Liver (tissue), 8 donors: ENCODE measurements at regions not wholly inside any gene's neighbourhood (a gene's known extent, or its start where the extent isn't known, plus 50 kb on each side); places are given as distances from the start of the nearest gene placed in this dataset.

Source experiments
- DNase-seq: peaks from one replicate; pipeline ENCODE4 v3.0.0-alpha.2; 2017; ENCODE audit warnings: low spot score
- H3K27ac ChIP-seq, 2 donors: one replicate each; pipeline ENCODE4 v1.7.0; 2013; ENCODE audit warnings: inconsistent platforms in 2 of 2, low read length in 2 of 2, control low read depth in 1 of 2, low read depth in 1 of 2, mild to moderate bottlenecking in 1 of 2
- H3K27me3 ChIP-seq, 4 donors: one replicate each; pipeline versions ENCODE4 v1.6.1 to v1.7.0; 2013; ENCODE audit warnings: low read length in 3 of 4, inconsistent platforms in 1 of 4, mild to moderate bottlenecking in 1 of 4, moderate library complexity in 1 of 4; ENCODE audit not compliant: control insufficient read depth in 4 of 4, insufficient read depth in 4 of 4
- H3K36me3 ChIP-seq, 4 donors: one replicate each; pipeline versions ENCODE4 v1.6.1 to v1.7.0; 2013; ENCODE audit warnings: low read length in 3 of 4, mild to moderate bottlenecking in 3 of 4, low read depth in 1 of 4, moderate library complexity in 1 of 4; ENCODE audit not compliant: control insufficient read depth in 4 of 4, insufficient read depth in 3 of 4
- H3K4me1 ChIP-seq, 4 donors: one replicate each; pipeline versions ENCODE4 v1.6.1 to v1.7.0; 2013; ENCODE audit warnings: low read length in 3 of 4, mild to moderate bottlenecking in 3 of 4, moderate library complexity in 1 of 4; ENCODE audit not compliant: control insufficient read depth in 4 of 4, insufficient read depth in 4 of 4
- H3K4me3 ChIP-seq, 3 donors: one replicate each; pipeline versions ENCODE4 v1.6.1 to v1.7.0; 2013; ENCODE audit warnings: low read length in 3 of 3, control low read depth in 1 of 3, low read depth in 1 of 3, mild to moderate bottlenecking in 1 of 3
- H3K9ac ChIP-seq, 2 donors: one replicate each; pipeline ENCODE4 v1.7.0; 2013; ENCODE audit warnings: low read length in 2 of 2, mild to moderate bottlenecking in 2 of 2, moderate library complexity in 2 of 2, control low read depth in 1 of 2, low read depth in 1 of 2
- H3K9me3 ChIP-seq, 4 donors: one replicate each; pipeline versions ENCODE4 v1.6.1 to v1.7.0; 2013; ENCODE audit warnings: low read length in 3 of 4; ENCODE audit not compliant: control insufficient read depth in 4 of 4
- EGR1 ChIP-seq, 2 donors: IDR thresholded peaks; 2 replicates each; pipeline ENCODE4 v1.6.1; 2016 to 2018; ENCODE audit warnings: antibody characterized with exemption in 2 of 2, low read depth in 2 of 2
- FOXA1 ChIP-seq: IDR thresholded peaks from 2 replicates; pipeline ENCODE4 v1.6.1; 2016; ENCODE audit warnings: antibody characterized with exemption
- GABPA ChIP-seq, 2 donors: IDR thresholded peaks in 1 of 2; conservative IDR thresholded peaks in 1 of 2; 2 replicates each; pipeline ENCODE4 v1.6.1; 2016; ENCODE audit warnings: antibody characterized with exemption in 2 of 2, mild to moderate bottlenecking in 1 of 2, moderate library complexity in 1 of 2
- HNF4G ChIP-seq: IDR thresholded peaks from 2 replicates; pipeline ENCODE4 v1.6.1; 2016; ENCODE audit warnings: antibody characterized with exemption
- JUND ChIP-seq, 2 donors: IDR thresholded peaks; 2 replicates each; pipeline ENCODE4 v1.6.1; 2016; ENCODE audit warnings: antibody characterized with exemption in 2 of 2
- NR2F2 ChIP-seq: IDR thresholded peaks from 2 replicates; pipeline ENCODE4 v1.6.1; 2016; ENCODE audit warnings: antibody characterized with exemption
- RXRA ChIP-seq, 2 donors: IDR thresholded peaks; 2 replicates each; pipeline ENCODE4 v1.6.1; 2017 to 2018; ENCODE audit warnings: antibody characterized with exemption in 2 of 2, mild to moderate bottlenecking in 1 of 2
- YY1 ChIP-seq: IDR thresholded peaks from 2 replicates; pipeline ENCODE4 v1.6.1; 2016; ENCODE audit warnings: antibody characterized with exemption, mild to moderate bottlenecking
- WGBS: extraction: QIAGEN DNeasy Blood & Tissue Kit; methylation state at CpG from one replicate; pipeline ENCODE4 v1.1.7; 2013; 5-methylcytosine and 5-hydroxymethylcytosine counted together
- TF ChIP-seq, protein P1 (sequence below): IDR thresholded peaks from 2 replicates; pipeline ENCODE4 v1.6.1; 2016; ENCODE audit warnings: antibody characterized with exemption
- TF ChIP-seq, protein P2 (sequence below): IDR thresholded peaks from 2 replicates; pipeline ENCODE4 v1.6.1; 2016; ENCODE audit warnings: antibody characterized with exemption, mild to moderate bottlenecking
- TF ChIP-seq, protein P3 (sequence below): IDR thresholded peaks from 2 replicates; pipeline ENCODE4 v1.6.1; 2016; ENCODE audit warnings: antibody characterized with exemption
- TF ChIP-seq, protein P4 (sequence below): fragments of 150-350 bp; IDR thresholded peaks from 2 replicates; pipeline ENCODE4 v1.5.1; 2017; ENCODE audit warnings: improper control_type of control experiment, low read depth, low read length; ENCODE audit not compliant: missing input control
- donor health status: healthy.
- donor health status: healthy.
- donor health status: healthy.
- donor health status: healthy.
- donor health status: healthy.

DNA sequence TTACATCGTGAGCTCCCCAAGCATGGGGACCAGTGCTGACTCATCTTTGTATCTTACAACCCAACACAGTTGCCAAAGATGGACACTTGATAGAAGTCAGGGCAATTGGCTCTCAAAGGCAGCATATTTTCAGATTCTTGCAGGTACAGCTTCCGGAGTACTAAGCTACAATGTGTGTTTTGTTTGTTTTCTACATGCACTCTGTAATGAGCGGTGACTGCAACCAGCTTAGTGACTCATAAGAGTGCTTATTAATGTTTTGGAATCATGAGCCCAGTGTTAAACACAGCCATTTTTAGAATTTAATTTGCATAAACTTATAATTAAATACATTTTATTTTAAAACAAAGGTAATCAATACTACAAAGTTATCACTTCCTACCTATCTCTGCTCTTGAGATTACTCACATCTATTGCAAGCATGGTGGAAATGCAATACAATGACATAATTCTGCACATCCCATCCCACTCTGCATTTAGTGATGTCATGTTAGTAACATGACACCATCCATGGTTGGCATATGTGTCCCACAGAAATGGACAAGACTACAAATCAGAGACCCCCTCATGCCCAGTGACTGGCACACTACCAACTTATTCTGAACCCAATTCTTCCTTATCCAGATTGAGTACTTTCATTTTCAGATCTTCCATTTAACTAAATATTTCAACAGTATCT lies 399.8 kb upstream of the ST6GAL2 start (continued):
- no peak for TF ChIP-seq JUND (IDR thresholded peaks at IDR 0.05)

DNA sequence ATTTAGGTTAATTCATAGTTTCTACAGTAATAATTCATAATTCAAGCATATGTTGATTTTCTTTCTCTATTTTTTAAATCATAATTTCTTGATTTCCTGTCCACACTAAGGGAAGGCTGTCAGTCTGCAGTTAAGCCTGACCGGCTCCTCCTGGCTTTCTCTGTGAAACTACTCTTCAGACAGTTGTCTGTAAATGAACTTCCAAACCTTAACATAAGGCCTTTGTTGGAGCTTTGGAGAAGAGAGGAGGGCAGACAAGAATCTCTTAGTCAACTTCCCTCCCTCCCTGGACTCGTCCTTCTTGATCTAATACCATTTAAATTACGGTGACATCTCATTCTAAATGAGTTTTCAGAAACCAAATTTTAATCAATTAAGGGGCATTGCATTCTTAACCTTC lies 404.1 kb upstream of the ST6GAL2 start:
- Histone ChIP-seq H3K4me3 (no peak overlapping the region), H3K27ac (no peak overlapping the region), H3K9me3 (no peaks in the 10 kb centered on the region), H3K27me3 (no peaks in the 10 kb centered on the region), H3K36me3 (no peaks in the 10 kb centered on the region), H3K9ac (no peak overlapping the region), H3K4me1 (no peaks in the 10 kb centered on the region)
- 59% methylated on average over 3 of the region's 3 CpGs for WGBS
- DNase-seq = no peak
- TF ChIP-seq EGR1 (IDR thresholded peaks at IDR 0.05; ENCODE audit: low read depth in 2 of 2) = no peak
- TF ChIP-seq, protein P1, sequence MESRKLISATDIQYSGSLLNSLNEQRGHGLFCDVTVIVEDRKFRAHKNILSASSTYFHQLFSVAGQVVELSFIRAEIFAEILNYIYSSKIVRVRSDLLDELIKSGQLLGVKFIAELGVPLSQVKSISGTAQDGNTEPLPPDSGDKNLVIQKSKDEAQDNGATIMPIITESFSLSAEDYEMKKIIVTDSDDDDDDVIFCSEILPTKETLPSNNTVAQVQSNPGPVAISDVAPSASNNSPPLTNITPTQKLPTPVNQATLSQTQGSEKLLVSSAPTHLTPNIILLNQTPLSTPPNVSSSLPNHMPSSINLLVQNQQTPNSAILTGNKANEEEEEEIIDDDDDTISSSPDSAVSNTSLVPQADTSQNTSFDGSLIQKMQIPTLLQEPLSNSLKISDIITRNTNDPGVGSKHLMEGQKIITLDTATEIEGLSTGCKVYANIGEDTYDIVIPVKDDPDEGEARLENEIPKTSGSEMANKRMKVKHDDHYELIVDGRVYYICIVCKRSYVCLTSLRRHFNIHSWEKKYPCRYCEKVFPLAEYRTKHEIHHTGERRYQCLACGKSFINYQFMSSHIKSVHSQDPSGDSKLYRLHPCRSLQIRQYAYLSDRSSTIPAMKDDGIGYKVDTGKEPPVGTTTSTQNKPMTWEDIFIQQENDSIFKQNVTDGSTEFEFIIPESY = no peak
- TF ChIP-seq NR2F2 = no peak
- TF ChIP-seq FOXA1 = no peak
- TF ChIP-seq JUND (IDR thresholded peaks at IDR 0.05) = no peak
- no peak for TF ChIP-seq YY1
- TF ChIP-seq, protein P2, sequence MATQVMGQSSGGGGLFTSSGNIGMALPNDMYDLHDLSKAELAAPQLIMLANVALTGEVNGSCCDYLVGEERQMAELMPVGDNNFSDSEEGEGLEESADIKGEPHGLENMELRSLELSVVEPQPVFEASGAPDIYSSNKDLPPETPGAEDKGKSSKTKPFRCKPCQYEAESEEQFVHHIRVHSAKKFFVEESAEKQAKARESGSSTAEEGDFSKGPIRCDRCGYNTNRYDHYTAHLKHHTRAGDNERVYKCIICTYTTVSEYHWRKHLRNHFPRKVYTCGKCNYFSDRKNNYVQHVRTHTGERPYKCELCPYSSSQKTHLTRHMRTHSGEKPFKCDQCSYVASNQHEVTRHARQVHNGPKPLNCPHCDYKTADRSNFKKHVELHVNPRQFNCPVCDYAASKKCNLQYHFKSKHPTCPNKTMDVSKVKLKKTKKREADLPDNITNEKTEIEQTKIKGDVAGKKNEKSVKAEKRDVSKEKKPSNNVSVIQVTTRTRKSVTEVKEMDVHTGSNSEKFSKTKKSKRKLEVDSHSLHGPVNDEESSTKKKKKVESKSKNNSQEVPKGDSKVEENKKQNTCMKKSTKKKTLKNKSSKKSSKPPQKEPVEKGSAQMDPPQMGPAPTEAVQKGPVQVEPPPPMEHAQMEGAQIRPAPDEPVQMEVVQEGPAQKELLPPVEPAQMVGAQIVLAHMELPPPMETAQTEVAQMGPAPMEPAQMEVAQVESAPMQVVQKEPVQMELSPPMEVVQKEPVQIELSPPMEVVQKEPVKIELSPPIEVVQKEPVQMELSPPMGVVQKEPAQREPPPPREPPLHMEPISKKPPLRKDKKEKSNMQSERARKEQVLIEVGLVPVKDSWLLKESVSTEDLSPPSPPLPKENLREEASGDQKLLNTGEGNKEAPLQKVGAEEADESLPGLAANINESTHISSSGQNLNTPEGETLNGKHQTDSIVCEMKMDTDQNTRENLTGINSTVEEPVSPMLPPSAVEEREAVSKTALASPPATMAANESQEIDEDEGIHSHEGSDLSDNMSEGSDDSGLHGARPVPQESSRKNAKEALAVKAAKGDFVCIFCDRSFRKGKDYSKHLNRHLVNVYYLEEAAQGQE = no peak
- TF ChIP-seq, protein P3, sequence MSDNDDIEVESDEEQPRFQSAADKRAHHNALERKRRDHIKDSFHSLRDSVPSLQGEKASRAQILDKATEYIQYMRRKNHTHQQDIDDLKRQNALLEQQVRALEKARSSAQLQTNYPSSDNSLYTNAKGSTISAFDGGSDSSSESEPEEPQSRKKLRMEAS = no peak
- TF ChIP-seq HNF4G = no peak
- TF ChIP-seq, protein P4, sequence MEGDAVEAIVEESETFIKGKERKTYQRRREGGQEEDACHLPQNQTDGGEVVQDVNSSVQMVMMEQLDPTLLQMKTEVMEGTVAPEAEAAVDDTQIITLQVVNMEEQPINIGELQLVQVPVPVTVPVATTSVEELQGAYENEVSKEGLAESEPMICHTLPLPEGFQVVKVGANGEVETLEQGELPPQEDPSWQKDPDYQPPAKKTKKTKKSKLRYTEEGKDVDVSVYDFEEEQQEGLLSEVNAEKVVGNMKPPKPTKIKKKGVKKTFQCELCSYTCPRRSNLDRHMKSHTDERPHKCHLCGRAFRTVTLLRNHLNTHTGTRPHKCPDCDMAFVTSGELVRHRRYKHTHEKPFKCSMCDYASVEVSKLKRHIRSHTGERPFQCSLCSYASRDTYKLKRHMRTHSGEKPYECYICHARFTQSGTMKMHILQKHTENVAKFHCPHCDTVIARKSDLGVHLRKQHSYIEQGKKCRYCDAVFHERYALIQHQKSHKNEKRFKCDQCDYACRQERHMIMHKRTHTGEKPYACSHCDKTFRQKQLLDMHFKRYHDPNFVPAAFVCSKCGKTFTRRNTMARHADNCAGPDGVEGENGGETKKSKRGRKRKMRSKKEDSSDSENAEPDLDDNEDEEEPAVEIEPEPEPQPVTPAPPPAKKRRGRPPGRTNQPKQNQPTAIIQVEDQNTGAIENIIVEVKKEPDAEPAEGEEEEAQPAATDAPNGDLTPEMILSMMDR = no peak
- no peak for TF ChIP-seq GABPA (IDR thresholded peaks at IDR 0.05 in 1 of 2, conservative IDR thresholded peaks at IDR 0.05 in 1 of 2)

DNA sequence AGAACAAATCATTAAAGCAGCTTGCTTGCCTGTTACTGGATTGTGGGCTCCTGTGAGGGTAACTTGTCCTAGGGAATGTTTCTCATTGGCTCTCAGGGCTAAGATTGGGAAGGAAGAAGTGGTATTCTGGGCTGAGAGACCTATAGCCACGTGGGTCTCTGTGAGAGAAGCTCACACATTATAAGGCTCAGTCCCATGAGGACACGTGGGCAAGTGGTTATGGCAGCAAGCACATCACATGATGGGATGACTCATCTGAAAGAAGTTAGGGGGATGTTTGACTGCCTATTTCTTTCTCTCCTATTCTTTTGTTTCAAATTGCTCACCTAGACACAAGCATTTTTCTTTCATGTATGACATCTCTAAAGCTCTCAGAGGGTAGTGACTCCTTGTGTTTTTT lies 418.0 kb upstream of the ST6GAL2 start:
- H3K9ac ChIP-seq = no peak overlapping the region
- no peak overlapping the region for H3K27ac ChIP-seq
- H3K27me3 ChIP-seq = no peaks in the 10 kb centered on the region
- H3K4me3 ChIP-seq = no peak overlapping the region
- TF ChIP-seq RXRA (IDR thresholded peaks at IDR 0.05) (no peak), JUND (IDR thresholded peaks at IDR 0.05) (no peak)
- TF ChIP-seq, protein P1 = no peak
- no peaks in the 10 kb centered on the region for H3K36me3 ChIP-seq
- DNase-seq = no peak
- no peaks in the 10 kb centered on the region for H3K9me3 ChIP-seq
- H3K4me1 ChIP-seq = no peaks in the 10 kb centered on the region
- WGBS = 32% methylated on average over 2 of the region's 2 CpGs
